ENCODE measurements at regions not wholly inside any gene's neighbourhood (a gene's known extent, or its start where the extent isn't known, plus 50 kb on each side); places are given as distances from the start of the nearest gene placed in this dataset.
"Not testable (repeated sequence)": the region's sequence is repeated elsewhere in the genome, so short reads cannot be mapped to it uniquely, and the experiment has no call there.

GRCh38 chr1:188817814-188818213 lies 1659.8 kb downstream of the BRINP3 start:
- TF ChIP-seq CTCF (conservative IDR thresholded peaks at IDR 0.05; ENCODE audit: low read depth, low read length), result no peak
- no peak overlapping the region for H3K4me3 ChIP-seq (ENCODE audit: low read depth, low read length)
- no peak for DNase-seq (ENCODE audit: low read depth)

- DNase-seq (ENCODE audit: low read depth), result peak; percentile 27
- no peak overlapping the region for H3K4me3 ChIP-seq (ENCODE audit: low read depth, low read length)
- TF ChIP-seq CTCF (conservative IDR thresholded peaks at IDR 0.05; ENCODE audit: low read depth, low read length), result no peak
These were observed 1655.4 kb downstream of the BRINP3 start for GRCh38 chr1:188822248-188822647.

GRCh38 chr1:188825471-188825870 lies 1652.2 kb downstream of the BRINP3 start:
- DNase-seq (ENCODE audit: low read depth), result no peak
- no peak for TF ChIP-seq CTCF (conservative IDR thresholded peaks at IDR 0.05; ENCODE audit: low read depth, low read length)
- H3K4me3 ChIP-seq (ENCODE audit: low read depth, low read length), result no peak overlapping the region

- DNase-seq (ENCODE audit: low read depth), result no peak
- H3K4me3 ChIP-seq (ENCODE audit: low read depth, low read length), result no peak overlapping the region
- TF ChIP-seq CTCF (conservative IDR thresholded peaks at IDR 0.05; ENCODE audit: low read depth, low read length), result no peak
These were observed 1650.9 kb downstream of the BRINP3 start for GRCh38 chr1:188826800-188827199.

- no peak for DNase-seq (ENCODE audit: low read depth)
- H3K4me3 ChIP-seq (ENCODE audit: low read depth, low read length), result no peak overlapping the region
- no peak for TF ChIP-seq CTCF (conservative IDR thresholded peaks at IDR 0.05; ENCODE audit: low read depth, low read length)
These were observed 1650.3 kb downstream of the BRINP3 start for GRCh38 chr1:188827400-188827799.

GRCh38 chr1:188841111-188841696 lies 1636.5 kb downstream of the BRINP3 start:
- not testable (repeated sequence) for DNase-seq (ENCODE audit: low read depth); H3K4me3 ChIP-seq (ENCODE audit: low read depth, low read length)

- no peak for TF ChIP-seq CTCF (conservative IDR thresholded peaks at IDR 0.05; ENCODE audit: low read depth, low read length)
- DNase-seq (ENCODE audit: low read depth), result no peak
- H3K4me3 ChIP-seq (ENCODE audit: low read depth, low read length), result no peak overlapping the region
These were observed 1631.2 kb downstream of the BRINP3 start for GRCh38 chr1:188846468-188846867.

Measured in choroid plexus epithelial cell (primary cell).